HG03095 (cell line): ENCODE measurements at regions not wholly inside any gene's neighbourhood (a gene's known extent, or its start where the extent isn't known, plus 50 kb on each side); places are given as distances from the start of the nearest gene placed in this dataset.

Experiments used
- ATAC-seq: cut with Tn5 transposase; IDR thresholded peaks from one replicate; pipeline ENCODE4 v1.9.1; 2021; ENCODE audit warnings: moderate library complexity; ENCODE audit not compliant: unreplicated experiment

- ATAC-seq = no peak
These were observed 233.1 kb downstream of the NR4A2 start for GRCh38 chr2:156099382-156099781.

- ATAC-seq = no peak
These were observed 234.0 kb downstream of the NR4A2 start for GRCh38 chr2:156098506-156098905.

- no peak for ATAC-seq
These were observed 243.9 kb downstream of the NR4A2 start for GRCh38 chr2:156088587-156088986.

GRCh38 chr2:156087875-156088274 lies 244.6 kb downstream of the NR4A2 start:
- ATAC-seq = no peak

- ATAC-seq = no peak
These were observed 248.6 kb downstream of the NR4A2 start for GRCh38 chr2:156083763-156084493.

- ATAC-seq = no peak
These were observed 252.7 kb downstream of the NR4A2 start for GRCh38 chr2:156079845-156080244.

GRCh38 chr2:156077041-156077742 lies 255.3 kb downstream of the NR4A2 start:
- no peak for ATAC-seq

- ATAC-seq = no peak
These were observed 266.6 kb downstream of the NR4A2 start for GRCh38 chr2:156065912-156066311.

GRCh38 chr2:156064540-156064939 lies 268.0 kb downstream of the NR4A2 start:
- ATAC-seq = no peak

GRCh38 chr2:156057647-156058046 lies 274.9 kb downstream of the NR4A2 start:
- ATAC-seq = no peak

GRCh38 chr2:156054983-156055382 lies 277.5 kb downstream of the NR4A2 start:
- ATAC-seq = no peak

GRCh38 chr2:156046900-156047299 lies 285.6 kb downstream of the NR4A2 start:
- ATAC-seq = no peak

- ATAC-seq = no peak
These were observed 289.6 kb downstream of the NR4A2 start for GRCh38 chr2:156042895-156043294.

GRCh38 chr2:156038021-156038420 lies 294.5 kb downstream of the NR4A2 start:
- no peak for ATAC-seq

GRCh38 chr2:156037482-156037881 lies 295.0 kb downstream of the NR4A2 start:
- ATAC-seq = no peak

- ATAC-seq = no peak
These were observed 301.4 kb downstream of the NR4A2 start for GRCh38 chr2:156031121-156031520.

GRCh38 chr2:156023229-156023869 lies 309.2 kb downstream of the NR4A2 start:
- peak; percentile 52 for ATAC-seq

- no peak for ATAC-seq
These were observed 311.1 kb downstream of the NR4A2 start for GRCh38 chr2:156021146-156022040.

- no peak for ATAC-seq
These were observed 313.2 kb downstream of the NR4A2 start for GRCh38 chr2:156019341-156019740.

GRCh38 chr2:156017341-156017885 lies 315.1 kb downstream of the NR4A2 start:
- ATAC-seq = no peak

GRCh38 chr2:156009293-156009692 lies 323.2 kb downstream of the NR4A2 start:
- no peak for ATAC-seq
